GM12874 (cell line): ENCODE measurements at regions not wholly inside any gene's neighbourhood (a gene's known extent, or its start where the extent isn't known, plus 50 kb on each side); places are given as distances from the start of the nearest gene placed in this dataset.

Experiments used
- TF ChIP-seq, protein P1 (sequence below): IDR thresholded peaks from 2 replicates; pipeline ENCODE4 v1.5.1; 2011; ENCODE audit warnings: low read depth, mild to moderate bottlenecking, control low read depth, low read length, moderate library complexity; ENCODE audit not compliant: insufficient read depth

DNA sequence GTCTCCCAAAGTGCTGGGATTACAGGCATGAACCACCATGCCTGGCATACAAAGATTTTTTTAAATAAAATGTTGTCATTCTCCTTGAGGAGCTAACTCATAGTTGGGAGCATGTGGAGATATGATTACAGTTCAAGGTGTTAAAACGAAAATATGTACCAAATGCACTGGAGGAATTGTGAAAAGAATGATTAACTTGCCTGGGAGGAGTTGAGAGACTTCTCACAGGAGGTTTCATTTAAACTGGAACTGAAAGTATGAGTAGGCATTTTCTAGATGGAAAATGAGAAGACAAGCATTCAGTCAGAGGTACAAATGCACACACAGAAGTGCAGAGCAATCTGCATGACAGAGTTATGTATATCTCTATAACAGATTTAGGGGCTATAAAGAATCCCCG is 126.6 kb upstream of the PDE1A start:
- TF ChIP-seq, protein P1, sequence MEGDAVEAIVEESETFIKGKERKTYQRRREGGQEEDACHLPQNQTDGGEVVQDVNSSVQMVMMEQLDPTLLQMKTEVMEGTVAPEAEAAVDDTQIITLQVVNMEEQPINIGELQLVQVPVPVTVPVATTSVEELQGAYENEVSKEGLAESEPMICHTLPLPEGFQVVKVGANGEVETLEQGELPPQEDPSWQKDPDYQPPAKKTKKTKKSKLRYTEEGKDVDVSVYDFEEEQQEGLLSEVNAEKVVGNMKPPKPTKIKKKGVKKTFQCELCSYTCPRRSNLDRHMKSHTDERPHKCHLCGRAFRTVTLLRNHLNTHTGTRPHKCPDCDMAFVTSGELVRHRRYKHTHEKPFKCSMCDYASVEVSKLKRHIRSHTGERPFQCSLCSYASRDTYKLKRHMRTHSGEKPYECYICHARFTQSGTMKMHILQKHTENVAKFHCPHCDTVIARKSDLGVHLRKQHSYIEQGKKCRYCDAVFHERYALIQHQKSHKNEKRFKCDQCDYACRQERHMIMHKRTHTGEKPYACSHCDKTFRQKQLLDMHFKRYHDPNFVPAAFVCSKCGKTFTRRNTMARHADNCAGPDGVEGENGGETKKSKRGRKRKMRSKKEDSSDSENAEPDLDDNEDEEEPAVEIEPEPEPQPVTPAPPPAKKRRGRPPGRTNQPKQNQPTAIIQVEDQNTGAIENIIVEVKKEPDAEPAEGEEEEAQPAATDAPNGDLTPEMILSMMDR: no peak

DNA sequence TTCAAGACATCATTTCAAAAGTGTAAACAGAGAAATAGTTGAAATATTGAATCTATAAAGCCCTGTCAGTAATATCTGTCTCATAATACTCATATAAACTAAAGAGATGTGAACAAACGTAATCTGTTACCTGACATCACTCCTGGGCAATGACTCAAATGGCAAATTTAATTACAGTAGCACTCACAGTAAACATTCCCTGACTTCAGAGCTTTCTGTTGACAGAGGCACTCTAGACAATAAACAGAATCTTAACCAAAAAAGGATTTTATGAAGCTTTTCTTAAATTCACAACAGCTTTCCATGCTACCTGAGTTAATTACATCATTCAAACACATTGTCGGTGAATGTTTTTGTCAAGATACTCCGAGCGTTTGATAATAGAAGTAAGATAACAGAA is 128.1 kb upstream of the PDE1A start:
- TF ChIP-seq, protein P1: no peak

DNA sequence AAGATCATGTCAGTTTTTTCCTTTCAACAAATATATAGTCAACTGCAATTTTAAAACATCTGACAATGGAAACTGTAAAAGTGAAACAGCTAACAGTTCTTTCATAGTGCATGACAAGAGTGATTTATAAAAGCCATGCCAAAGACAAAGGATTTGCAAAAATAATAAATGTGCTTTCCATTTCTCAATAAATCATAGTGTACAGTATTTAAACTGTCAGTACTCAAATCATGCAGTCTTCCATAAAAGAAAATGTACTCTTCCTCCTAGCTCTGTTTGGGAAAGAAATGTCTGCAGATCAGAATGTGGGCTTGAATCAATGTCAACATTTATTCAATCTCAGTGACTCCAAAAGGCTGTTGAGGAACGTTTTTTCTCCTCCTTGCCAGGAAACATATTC is 131.7 kb upstream of the PDE1A start:
- TF ChIP-seq, protein P1: no peak

DNA sequence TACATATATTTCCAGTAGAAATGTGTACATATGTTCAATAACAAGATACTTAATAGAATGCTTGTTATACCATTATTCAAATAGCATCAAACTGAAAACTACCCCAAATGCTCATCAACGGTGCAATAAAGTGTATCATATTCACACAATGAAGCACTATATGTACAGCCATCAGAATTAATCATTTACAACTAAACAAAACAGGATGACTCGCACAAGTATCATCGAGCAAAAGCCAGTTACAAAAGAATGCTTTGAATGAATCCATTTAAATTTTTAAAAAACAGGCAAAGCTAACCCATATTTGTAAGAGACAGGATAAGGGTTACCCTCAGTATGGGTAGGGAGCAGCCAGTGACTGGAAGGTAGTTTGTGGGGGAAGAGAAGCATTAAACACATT is 132.8 kb upstream of the PDE1A start:
- TF ChIP-seq, protein P1: no peak

DNA sequence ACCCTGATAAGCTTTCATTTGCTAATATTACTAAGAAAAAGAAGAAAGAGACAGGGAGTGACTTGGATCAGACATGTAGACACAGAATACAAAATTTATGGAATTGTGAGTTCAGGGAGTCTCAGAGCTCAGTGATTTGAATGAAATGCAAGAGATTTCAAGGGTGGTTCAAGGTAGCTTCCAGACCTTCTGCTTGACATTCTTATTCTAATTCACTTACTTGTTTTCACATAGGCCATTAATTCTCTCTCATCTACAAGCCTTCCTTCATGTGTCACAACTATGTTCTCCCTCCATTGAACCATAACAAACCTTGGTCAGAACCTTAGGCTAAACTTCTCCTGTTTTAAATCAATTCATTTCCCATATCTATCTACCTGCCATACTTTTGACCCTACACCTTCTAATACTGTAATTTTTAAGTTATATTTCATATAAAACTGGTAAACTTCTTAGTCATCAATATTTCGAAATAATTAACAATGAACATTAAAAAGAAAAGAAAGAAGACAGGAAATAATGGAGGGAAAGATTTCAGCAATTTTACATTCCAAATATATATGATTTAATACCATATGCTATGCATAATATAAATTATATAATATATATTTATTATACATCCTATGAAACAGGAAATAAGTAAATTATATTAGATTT is 139.2 kb upstream of the PDE1A start:
- TF ChIP-seq, protein P1: no peak

DNA sequence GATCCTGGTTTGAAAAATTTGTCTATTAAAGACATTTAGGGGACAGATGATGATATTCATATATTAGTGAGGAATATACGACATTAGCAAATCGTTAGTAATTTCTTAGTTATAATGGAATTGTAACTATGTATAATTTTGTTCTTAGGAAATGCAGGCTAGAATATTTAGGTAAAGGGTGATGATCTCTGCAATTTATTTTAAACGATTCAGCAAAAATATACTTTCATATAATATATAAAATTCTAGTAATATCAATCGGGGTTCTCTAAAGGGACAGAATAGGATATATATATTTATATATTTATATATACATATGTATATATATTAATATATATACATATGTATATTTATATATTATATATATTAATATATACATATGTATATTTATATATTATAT is 142.5 kb upstream of the DNAJC10 start:
- TF ChIP-seq, protein P1: no peak

DNA sequence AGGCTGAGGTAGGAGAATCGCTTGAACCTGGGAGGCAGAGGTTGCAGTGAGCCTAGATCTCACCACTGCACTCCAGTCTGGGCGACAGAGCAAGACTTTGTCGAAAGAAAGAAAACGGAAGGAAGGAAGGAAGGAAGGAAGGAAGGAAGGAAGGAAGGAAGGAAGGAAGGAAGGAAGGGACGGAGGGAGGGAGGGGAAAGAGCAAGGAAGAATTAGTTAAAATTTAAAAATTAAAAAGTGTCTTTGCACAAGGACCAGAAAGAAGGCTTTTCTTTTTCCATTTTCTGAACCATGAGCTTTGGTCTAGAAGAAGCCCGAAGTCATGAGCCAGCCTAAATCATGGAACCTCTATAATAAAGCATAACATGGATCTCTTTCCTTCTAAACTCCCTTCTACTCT is 138.2 kb upstream of the DNAJC10 start:
- TF ChIP-seq, protein P1: no peak
